ENCODE measurements at regions not wholly inside any gene's neighbourhood (a gene's known extent, or its start where the extent isn't known, plus 50 kb on each side); places are given as distances from the start of the nearest gene placed in this dataset.
A peak's percentile ranks its signal among the peaks of the same experiment; 100 is the strongest.

DNA sequence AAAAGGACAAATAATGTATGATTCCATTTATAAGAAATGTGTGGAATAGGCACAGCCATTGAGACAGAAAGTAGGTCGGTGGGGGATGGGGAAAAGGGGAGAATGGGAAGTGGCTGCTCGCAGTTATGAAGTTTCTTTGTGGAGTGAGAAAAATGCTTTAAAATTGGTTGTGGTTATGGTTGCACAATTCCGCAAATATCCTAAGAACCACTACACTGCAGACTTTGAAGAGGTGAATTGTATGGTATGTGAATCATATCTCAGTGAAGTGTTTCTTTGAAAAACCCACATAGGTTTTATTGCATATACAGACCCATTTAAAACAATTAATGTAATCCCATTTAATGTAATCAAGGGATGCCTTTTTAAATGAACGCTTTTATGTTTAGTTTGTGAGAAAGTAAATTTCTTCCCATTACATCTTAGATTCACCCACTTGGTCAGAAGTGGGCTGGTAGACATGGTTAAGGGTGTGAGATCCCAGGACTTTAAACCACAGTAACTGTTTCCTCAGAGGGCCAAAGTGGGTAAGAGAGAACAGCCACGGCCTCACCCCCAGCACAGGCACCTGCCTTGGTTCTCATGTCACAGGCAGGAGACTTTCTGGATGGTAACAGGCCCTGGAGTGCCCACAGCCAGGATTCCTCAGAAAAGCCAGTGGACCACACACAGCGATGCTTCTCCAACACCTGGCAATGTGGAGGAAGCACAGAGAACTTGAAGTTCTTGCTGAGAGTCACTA, 119.3 kb upstream of the GJB6 start:
- DNase-seq (ENCODE audit: low spot score) (no peak), ATAC-seq (no peak)

DNA sequence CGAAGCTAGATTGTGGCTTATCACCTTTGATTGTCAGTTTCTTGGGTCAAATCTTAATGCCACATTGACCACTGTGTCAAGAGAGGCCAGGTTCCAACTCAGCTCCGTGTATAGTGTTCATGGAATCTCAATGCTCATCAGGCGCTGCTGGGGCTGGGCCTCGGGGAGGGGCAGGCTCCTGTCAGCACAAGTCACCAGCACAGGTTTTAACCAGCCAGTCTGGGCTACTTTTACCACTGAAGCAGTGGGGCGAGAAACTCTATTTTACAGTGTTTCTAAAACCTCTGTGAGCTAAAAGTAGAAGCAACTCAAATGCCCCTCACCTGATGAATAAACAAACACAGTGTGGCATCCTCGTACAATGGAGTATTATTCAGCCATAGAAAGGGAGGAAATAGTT, 118.7 kb upstream of the GJB6 start:
- ATAC-seq (no peak), DNase-seq (ENCODE audit: low spot score) (no peak)

DNA sequence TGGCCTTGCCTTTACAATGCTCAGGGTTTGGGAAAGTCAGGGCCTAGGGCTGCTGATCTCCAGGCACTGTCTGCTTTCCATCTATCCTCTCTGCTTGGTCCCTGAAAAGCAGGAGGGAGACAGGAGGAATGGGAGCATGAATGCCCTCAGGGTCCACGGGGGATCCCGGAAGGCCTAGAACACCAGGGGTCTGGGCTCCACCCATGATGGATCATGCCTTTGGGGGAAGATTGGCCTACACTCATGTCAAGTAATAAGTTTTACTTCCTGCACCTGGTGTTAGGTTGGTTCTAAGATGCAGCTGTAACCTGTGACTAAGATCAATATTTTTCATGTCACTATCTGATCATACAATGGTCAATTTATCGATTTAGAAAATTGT, 118.3 kb upstream of the GJB6 start:
- ATAC-seq, result no peak

DNA sequence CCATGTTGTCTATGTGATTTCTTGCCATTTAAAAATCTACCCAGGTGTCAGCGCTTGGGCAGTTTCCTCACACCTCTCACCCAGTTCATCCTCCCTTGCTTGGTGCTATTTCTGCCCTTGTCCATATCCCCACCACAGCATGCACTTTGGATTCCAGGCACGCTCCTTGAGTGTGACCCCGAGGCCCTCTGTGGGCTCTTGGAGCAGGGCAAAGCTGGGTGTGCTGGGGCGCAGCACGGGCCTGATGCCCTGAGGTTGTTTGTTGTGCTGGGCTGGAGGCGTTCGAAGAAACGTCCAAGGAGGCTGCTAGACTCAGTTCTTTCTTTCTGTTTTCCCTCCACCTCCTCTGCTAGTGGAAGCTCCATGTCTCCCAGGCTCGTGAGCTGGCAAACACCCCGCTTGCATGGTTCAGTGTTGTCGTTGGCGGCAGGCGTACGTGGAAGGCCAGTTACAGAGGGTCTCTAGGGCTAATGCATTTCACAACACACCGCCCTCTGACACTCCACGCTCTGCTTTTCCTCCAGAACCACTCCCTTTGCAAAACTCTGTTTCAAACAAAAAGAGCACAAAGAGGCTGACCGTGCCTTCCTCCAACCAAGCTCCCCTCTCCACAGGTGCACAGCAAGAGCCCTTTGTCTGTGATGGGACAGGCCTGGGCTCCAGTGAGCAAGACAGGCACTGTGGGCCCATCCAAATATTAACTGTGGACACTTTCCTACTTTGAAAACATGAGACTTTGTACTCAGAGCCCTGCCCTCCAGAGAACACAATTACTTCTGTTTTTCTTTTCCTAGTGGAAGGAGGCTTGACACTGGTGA, 117.7 kb upstream of the GJB6 start:
- DNase-seq (ENCODE audit: low spot score), result no peak

More for the DNA sequence above, 118.3 kb upstream of the GJB6 start:
- no peak for DNase-seq (ENCODE audit: low spot score)

DNA sequence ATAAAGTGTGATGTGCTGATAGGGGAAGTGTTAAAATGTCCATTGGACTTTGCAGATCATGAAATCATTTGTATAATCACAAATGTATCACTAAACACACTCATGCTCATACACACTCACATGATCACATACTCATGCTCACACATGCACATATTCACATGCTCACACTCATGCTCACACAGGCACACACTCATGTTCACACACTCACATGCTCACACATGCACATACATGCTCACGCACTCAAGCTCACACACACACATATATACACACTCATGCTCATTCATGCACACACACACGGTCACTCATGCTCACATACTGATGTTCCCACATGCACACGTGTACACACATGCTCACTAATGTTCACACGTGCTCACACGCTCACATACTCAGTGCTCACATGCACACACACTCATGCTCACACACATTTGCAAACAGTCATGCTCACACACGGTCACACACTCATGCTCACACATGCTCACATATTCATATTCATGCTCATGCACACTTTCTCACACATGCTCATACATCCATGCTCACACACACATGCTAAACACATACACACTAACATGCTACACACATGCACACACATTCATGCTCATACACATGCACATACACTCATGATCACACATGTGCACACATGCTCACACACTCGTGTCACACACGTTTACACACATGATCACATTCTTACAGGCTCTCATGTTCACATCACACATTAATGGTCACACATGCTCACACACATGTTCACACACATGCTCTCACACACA, 116.7 kb upstream of the GJB6 start:
- ATAC-seq (no peak), DNase-seq (ENCODE audit: low spot score) (no peak)

More for the DNA sequence above, 117.7 kb upstream of the GJB6 start:
- ATAC-seq, result no peak

DNA sequence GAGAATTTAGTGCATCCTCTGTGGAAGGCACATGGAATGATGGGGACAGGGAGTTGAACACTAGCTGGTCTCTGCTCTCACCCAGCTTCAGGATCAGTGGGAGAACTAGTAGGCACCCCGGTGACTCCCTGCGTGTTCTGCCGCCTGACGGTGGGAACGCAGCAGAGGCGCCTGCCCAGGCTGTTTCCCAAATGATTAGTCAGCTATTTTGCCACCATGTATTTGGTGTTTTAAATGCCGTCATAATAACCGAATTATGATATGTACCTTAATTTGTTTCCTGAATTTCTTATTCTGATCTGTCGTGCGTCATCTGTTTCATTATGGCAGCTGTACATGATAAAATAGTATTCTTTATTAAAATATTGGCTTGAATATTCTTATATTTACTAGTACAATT, 115.9 kb upstream of the GJB6 start:
- DNase-seq (ENCODE audit: low spot score), result no peak
- no peak for ATAC-seq

DNA sequence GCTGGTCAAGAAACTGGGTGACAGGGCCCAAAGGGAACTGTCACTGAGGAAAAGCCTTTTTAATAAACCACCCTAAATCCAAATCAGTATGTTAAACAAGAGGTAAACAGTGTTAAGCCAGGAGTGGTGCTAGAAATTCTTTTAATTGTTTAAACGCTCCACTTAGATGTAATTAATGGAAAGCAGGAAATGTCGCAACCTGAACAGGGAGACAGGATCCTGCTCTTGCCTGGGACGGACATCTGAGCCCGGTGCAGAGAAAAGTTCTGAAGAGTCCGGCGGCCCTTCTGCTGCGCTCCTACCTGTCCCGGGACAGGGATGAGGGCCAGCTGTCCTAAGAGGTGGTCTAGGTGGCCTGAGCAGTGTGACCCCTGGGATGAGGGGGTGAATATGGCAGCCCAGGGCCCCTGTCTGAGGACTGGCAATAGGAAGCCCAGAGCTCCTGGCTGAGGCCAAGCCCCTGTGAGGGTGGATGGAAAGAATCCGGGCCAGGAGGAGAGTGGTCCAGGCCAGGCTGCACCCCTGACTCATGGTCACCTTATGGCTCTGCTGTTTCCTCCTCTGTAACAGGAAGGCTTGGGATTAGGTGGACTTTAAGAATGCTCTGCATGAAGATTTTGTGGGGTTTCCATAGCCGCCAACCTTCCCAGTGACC, 112.8 kb upstream of the GJB6 start:
- ATAC-seq (no peak), DNase-seq (ENCODE audit: low spot score) (no peak)

DNA sequence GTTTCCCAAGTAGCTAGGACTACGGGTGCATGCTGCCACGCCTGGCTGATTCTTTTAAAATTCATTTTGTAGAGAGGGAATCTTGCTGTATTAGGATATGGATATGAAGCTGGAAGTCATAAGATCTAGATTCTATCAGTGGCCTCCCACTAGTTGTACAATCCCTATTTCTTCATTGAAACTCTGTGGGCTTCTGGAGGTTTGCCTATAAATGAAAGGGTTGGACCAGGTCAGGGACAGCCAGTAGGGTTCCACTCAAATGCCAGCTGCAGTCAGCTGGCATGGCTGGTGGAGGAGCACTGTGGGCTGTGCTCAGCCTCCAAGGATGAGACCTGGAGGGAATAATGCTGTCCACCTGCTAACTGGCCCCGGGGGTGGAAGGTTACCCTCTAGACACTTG, 110.2 kb upstream of the GJB6 start:
- ATAC-seq (no peak), DNase-seq (ENCODE audit: low spot score) (no peak)

DNA sequence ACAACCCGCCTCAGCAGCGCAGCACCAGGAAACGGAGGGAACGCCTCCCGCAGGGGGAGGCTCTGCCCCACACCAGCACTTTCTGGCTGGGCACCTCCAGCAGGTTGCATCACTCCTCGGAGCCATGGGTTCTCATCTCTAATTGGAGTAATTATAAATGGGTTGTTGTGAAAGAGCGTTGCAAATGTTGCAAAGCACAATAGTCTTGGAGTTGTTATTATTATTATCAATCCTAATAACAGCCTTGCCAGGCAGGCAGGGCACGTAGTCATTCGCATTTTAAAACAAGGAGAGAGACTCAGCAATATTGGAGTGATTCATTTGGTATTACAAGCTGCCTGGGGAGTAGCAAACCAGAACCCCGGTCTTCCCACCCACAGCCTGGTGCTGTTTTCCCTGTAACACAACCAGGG, 108.6 kb upstream of the GJB6 start:
- no peak for ATAC-seq
- DNase-seq (ENCODE audit: low spot score), result no peak

DNA sequence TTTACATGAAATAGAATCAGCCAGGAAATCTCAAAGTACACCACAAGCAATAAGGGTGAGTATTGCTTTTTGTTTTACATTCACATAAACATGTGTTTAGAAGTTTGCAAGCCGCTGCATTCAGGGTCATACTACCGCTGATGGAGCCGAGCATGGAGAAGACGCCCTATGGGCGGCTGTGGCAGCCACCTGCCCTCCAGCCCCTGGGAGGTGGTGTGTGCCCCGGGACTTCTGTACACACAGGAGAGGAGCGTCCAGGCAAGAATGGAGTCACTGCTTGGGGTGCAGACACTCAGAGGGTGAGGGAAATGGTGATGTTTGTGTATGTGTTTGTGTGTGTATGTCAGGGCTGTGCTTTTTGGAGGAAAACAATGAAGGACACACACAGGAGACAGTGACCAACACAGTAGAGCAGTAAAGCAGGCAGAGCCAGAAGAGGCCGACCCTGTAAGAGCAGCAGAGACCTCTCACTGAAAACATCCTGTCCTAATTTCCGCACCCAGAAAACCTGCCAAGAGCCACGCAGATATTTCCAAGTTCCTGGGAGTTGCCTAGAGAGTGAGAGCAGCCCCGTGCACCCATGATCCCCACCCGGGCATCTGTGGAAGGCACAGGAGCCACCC, 108.1 kb upstream of the GJB6 start:
- no peak for DNase-seq (ENCODE audit: low spot score)
- ATAC-seq, result no peak

DNA sequence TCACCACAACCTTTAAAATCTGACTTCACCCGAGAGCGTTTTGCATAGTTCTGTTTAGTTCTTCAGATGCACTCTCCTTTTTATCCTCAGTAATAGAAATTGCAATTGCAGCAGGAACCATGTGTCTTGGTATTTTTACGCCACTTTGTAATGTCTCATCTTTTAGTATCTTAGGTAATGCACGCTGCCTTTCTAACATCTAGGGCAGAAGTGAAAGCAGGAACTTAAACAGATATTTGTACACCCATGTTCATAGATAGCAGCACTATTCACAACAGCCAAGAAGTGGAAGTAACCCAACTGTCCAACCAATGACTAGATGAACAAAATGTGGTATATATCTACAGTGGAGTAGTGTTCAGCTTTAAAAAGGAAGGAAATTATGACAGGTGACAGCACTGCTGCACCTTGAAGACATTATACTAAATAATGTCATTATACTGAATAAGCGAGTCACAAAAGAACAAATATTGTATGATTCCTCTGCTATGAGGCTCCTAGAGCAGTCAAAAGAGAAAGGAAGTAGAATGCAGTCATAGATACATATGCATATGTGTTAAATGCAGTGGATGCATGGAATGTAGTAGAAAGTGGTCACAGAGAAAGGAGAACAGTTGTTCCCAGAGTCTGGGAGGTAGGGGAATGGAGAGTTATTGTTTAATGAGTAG, 105.9 kb upstream of the GJB6 start:
- no peak for ATAC-seq
- DNase-seq (ENCODE audit: low spot score), result no peak

DNA sequence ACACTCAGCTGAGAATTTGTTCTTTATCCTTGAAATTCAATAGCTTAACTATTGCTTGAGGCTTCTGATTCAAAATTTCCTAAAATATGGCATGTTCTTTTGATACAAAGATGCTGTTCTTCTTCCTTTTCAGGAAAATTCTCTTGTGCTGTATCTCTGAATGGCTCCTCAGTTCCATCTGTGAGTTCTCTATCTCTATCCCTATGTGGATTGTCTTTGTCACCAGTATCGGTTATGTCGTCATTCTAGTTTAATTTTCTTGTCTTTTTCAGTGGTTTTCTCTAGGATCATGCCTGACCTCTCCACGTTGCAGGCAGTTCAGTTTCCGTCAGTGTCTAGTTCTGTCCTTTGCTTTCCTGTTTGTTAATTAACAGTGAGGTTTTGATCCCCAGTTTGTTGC, 104.6 kb upstream of the GJB6 start:
- DNase-seq (ENCODE audit: low spot score) (no peak), ATAC-seq (no peak)

DNA sequence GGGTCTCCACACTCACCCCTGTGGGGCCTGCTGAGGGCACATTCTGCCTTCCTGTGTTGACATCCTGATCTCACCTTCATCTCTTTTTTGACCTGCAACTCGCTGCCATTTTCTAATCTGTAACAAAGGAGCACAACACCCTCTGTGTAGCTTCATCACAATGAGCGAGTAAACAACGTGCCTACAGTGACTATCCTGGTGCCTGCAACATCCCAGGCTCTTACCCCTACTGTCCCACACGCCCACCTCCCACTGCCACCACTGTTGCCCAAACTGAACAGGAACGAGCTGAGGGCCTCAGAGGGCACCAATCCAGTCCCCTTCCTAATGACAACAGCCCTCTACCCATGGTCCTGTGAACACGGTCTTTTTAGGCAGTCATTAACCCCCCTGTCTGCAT, 102.2 kb upstream of the GJB6 start:
- DNase-seq (ENCODE audit: low spot score), result no peak

DNA sequence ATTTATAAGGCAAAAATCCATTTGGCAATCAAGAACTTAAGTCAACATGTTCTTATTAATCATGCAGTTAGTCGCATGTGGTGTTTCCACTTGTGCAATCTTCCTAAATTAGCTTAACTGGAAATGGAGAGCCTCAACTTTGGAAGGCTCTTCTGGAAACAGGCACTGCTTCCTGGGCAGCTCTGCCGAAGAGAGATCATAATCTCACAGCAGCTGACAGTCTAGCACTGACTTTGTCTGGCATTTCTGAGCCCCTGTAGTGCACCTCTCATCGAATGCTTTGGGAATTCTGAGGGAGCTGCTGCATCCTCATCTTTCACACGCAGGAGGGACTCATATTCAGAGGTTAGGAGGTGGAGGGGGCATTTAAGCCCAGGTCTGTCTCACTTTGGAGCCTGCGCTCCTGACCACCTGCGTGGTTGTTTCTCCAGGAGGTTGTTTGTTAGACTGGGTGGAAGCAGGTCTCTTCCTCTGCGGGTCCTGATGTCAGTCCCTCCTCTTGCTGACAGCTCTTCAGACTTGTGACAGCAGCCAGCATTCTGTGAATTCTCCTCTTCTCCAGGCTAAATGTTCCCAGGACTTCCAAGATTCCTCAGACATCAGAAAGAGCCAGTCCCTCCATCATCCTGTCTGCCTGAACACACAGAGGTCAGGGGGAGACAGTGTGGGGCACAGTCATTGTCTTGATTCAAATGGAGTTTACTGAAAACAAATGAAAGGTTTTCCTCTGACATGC, 100.4 kb upstream of the GJB6 start:
- DNase-seq (ENCODE audit: low spot score) (no peak), ATAC-seq (no peak)

More for the DNA sequence above, 102.2 kb upstream of the GJB6 start:
- ATAC-seq, result no peak

DNA sequence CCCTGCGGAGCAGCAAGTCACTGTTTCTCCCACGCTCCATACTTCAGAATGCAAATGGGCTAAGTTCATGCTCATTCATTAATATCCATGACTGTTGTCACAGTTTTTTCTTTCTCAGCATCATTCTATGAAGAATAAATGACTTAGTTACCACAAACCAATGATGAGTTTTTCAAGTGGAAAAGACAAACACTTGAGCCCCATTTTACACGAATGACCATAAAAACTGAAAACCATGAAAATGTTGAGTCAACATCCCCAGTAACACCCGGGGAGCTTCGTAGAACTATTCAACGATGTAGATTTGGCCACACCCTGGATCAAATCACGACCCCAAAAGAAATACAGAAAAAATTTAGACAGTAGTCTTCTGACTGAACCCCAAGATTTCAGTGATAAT, 99.8 kb upstream of the GJB6 start:
- no peak for DNase-seq (ENCODE audit: low spot score)
- no peak for ATAC-seq

DNA sequence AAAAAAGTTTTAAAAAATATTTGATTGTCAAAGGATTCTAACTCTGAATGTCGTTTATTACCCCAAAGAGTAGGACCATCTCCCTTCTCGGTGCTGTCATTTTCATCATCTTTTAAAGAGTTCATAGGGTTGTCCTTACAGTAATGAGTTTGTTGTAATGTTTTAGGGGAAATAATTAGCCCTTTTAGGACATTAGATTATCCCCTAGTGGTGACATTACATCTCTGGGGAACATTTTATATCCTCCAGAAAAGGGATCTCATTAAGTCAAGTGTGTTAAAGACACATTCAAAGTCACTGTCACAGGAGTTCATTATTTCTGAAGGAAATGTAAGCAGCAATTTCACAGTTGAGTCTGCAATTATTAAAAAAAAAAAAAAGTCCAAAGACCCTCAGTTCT, 99.3 kb upstream of the GJB6 start:
- ATAC-seq (no peak), DNase-seq (ENCODE audit: low spot score) (no peak)

DNA sequence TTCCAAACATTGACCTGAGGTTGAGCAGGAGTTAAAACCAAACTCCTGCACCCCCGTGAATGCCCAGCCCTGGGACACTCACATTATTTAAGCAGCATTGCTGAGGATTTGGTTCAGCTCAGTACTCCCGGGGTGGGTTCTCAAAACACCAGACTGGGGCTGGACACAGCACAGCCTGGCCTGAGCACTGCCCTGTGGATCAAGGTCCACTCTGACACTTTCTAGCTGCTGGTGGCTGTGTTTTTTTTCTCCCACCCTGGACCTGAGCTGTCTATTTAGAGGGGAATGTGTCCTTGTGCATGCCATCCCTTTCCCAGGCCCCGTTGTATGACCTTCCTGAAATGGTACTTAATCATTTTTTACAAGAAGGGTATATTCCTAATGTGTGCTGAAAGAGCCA, 94.7 kb upstream of the GJB6 start:
- ATAC-seq (peak; percentile 19), DNase-seq (ENCODE audit: low spot score) (no peak)

DNA sequence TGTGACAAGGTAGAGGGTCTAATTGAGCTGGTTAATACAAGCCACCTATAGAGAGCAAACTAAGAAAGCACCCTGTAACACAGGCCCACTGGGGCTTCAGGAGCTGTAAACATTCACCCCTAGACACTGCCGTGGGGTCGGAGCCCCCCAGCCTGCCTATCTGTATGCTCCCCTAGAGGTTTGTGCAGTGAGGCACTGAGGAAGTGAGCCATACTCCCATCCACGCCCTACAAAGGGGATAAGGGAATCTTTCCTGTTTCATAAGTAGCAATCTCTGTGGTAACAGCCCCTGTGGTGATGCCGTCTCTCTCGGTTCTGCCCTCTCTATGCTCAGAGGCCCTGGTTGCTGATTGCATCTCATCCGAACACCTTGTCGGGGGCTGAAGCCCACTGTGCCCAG, 94.2 kb upstream of the GJB6 start:
- ATAC-seq (no peak), DNase-seq (ENCODE audit: low spot score) (no peak)

DNA sequence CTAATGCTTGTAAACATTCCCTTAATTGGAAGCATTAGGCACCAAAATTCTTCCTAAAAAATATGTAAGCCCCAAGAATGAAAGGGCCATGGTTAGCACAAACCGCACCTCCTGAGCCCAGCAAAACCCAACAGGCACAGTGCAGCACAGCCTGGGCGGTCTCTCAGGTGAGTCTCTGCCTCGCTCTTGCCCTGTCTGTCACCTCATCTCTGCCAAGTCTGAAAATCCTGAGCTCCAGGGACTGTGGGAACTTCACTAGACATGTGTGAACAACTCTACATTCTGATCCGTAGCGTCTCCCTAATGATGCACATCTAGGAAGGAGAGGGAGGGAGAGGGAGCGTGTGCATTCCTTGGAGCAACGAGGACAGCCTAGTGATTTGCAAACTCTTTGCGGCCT, 88.8 kb upstream of the GJB6 start:
- no peak for ATAC-seq

DNA sequence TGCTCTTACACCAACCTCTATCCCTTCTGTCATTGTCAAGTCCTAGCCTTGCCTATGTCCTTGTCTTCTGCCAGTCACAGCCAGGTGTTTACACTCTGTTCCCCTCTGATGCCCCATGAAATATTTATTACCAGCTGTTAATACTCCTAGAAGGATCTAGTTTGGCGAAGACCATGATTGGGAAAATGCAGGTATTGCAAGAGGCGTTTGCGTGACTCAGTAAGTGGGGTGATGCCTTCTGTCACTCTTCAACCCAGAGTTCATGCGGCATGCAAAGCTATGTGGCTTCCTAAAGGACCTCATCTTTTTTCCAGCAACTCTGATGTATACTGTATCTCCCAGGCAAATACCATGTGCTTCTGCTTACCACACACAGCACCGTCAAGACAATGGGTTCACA, 81.8 kb upstream of the GJB6 start:
- ATAC-seq, result no peak
- no peak for DNase-seq (ENCODE audit: low spot score)

More for the DNA sequence above, 88.8 kb upstream of the GJB6 start:
- DNase-seq (ENCODE audit: low spot score), result no peak

All from left lobe of liver (tissue), 2 donors.